Left kidney (tissue), 1 donor: ENCODE measurements at regions not wholly inside any gene's neighbourhood (a gene's known extent, or its start where the extent isn't known, plus 50 kb on each side); places are given as distances from the start of the nearest gene placed in this dataset.

ENCODE experiments used
- DNase-seq: peaks from one replicate; pipeline ENCODE4 v3.0.0-alpha.2; 2013

DNA sequence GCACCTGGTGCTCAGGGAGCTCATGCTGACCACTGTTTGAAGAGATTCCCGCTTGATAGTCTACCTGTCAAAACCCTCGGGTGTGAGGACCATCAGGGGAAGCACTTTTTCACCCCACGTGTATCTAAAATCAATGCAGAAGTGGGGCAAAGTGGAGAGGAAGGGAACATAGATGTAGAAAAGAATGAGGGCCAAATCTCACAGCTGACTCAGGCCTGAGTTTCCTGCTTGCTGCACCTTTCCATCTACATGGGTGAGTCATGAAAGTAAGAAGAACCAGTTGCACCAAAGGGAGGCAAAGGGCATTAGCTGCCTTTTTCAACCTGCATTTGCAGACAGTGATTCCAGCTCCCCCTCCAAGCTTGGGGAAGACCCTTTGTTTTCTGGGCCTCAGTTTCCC is 100.2 kb upstream of the MYCN start:
- no peak for DNase-seq

DNA sequence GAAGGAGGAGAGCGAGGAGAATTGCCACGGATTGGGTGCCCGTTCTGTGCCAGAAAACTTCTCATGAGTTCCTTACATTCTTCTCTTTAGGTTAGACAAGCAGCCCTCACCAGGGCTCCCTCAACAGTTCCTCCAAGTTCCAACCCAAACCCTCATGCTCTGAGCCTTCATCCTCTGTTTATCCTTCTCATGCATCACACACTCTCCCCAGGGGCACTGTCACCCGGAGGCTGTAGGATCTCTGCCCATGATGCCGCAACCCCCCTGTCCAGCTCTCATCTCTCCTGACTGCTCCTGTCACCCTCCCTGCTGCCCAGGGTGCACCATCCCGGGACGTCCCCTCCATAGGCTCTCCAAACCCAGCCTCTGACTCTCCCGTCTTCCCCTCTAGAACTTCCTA is 99.4 kb upstream of the MYCN start:
- DNase-seq: no peak

- DNase-seq: no peak
Observed at GRCh38 chr2:15841776-15842560, 98.4 kb upstream of the MYCN start.

- DNase-seq: no peak
Observed at GRCh38 chr2:15842758-15843666, 97.3 kb upstream of the MYCN start.

GRCh38 chr2:15844211-15844801 is 96.0 kb upstream of the MYCN start:
- no peak for DNase-seq

- DNase-seq: no peak
Observed at GRCh38 chr2:15845294-15845693, 95.1 kb upstream of the MYCN start.

DNA sequence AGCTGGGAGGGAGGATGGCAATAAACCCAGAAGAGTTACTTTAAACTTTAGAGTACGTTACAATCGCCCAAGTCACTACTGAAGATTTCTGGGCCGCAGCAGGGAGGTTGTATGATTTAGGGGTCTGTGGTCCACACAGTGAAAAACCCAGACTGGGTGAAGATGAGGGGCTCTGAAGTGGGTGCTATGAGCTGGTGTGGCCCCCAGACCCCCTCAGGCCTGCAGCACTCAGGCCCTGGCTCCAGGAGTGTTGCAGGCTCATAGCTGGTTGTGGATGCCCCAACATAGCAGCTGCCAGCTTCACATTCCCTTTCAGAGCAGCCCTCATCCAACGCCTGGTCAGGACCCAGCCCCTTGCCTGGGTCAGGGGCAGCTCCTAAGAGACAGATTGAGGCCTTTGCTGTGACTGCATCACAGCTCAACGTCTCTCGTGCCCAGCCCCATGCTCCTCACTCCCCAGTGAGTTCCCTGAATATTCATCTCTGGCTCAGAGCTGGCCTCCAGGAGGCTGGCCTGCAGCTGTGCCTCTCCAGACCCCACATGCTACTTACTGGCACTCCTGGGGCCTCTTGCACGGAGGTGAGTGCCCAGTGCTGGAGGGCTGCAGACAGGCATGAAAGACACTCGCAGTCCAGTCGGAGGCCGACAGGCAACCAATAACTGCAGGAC is 94.5 kb upstream of the MYCN start:
- no peak for DNase-seq

DNA sequence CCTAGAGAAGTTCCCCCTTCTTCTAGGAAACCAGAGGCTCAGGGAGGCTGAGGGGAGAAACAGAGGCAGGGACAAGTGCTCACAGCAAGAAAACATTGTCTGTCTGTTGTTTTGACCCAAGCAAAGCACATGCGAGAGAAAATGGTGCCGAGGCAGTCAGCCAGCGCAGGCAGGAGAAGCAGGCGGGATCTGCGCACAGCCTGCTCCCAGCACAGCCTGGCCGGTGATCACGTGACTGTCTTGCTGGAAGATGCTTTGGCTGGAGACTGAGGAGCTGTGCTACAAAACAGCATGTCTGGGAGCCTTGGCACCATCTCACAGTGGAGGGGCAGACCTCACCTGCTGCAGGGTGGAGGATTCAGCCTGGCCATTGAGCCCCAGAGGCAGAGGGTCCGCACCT is 93.7 kb upstream of the MYCN start:
- DNase-seq: no peak

DNA sequence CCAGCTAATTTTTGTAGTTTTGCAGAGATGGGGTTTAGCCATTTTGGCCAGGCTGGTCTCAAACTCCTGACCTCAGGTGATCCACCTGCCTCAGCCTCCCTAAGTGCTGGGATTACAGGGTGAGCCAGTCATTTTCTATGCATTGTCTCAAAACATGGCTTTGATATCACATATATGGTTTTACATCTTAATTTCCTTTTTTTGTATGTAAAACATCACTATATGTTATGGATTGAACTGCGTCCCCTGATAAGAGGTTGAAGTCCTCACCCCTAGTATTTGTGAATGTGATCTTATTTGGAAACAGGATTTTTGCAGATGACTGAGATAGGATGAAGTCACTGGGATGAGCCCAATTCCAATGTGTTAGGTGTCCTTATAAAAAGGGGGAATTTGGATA is 89.8 kb upstream of the MYCN start:
- DNase-seq: no peak

GRCh38 chr2:15851076-15851693 is 89.2 kb upstream of the MYCN start:
- DNase-seq: no peak

DNA sequence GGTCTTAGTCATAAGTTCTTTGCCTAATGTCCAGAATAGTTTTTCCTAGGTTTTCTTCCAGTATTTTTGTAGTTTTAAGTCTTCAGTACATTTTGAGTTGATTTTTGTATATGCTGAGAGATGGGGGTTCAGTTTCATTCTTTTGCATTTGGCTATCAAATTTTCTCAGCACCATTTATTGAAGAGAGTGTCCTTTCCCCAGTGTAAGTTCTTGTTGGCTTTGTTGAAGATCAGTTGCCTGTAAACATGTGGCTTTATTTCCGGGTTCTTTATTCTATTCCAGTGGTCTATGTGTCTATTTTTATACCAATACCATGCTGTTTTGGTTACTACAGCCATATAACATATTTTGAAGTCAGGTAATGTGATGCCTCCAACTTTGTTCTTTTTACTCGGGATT is 87.5 kb upstream of the MYCN start:
- DNase-seq: no peak

DNA sequence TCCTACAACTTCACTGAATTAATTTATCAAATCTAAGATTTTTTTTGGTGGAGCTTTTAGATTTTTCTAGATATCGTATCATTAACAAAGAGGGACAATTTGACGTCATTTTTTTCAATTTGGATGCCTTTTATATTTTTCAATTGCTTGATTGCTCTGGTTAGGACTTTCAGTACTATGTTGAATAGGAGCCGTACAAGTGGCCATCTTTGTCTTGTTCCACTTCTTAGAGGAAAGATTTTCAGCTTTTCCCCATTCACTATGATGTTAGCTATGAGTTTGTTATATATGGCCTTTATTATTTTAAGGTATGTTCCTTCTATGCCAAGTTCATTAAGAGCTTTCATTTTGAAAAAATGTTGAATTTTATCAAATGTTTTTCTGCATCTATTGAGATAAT is 86.4 kb upstream of the MYCN start:
- DNase-seq: no peak

GRCh38 chr2:15855766-15856260 is 84.5 kb upstream of the MYCN start:
- DNase-seq: no peak

DNA sequence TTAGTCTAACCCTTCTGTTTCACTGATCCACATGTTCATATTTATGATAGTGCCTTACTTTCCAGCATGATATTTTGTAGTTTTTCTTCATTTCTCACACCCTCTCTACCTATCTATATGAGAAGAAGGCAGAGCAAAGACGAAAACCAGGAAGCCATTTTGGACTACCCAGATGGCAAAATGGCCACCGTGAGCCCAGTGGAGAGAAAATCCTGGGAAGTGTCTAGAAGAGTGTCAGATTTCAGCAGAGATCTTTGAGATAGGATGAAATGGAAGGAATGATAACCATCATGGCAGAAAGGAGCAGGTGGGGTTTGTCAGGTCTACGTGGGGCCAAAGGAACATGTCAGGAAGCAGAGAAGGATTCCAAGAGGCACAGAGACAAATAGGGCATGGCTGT is 84.0 kb upstream of the MYCN start:
- no peak for DNase-seq

- DNase-seq: no peak
Observed at GRCh38 chr2:15858466-15858865, 81.9 kb upstream of the MYCN start.

DNA sequence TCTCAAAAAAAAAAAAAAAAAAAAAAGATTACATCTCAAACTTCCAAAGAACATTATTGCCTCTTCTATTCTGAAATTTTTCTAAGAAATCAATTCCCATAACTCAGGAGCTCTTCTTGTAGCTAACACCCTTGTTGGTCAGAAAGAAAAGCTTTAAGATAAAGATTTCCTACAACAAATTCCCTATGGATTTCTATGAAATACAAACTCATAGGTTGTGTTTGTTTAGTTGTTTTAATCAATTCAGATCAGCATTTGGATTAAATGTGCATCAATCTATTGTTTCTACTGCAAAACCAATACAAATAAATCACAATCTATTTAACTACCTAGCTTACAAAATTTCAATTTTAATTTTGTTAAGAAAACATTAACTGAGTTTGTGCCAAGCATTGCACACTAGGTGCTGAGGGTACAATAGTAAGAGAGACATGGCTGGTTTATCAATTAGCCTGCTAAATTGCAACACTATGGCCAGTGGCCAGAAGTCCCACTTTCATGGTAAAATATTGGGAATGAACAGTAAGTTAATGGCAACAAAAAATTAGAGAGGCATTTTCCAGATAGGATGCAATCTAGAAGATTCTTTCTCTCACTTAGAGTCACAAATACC is 80.2 kb upstream of the MYCN start:
- DNase-seq: no peak

- no peak for DNase-seq
Observed at GRCh38 chr2:15860760-15861159, 79.6 kb upstream of the MYCN start.

DNA sequence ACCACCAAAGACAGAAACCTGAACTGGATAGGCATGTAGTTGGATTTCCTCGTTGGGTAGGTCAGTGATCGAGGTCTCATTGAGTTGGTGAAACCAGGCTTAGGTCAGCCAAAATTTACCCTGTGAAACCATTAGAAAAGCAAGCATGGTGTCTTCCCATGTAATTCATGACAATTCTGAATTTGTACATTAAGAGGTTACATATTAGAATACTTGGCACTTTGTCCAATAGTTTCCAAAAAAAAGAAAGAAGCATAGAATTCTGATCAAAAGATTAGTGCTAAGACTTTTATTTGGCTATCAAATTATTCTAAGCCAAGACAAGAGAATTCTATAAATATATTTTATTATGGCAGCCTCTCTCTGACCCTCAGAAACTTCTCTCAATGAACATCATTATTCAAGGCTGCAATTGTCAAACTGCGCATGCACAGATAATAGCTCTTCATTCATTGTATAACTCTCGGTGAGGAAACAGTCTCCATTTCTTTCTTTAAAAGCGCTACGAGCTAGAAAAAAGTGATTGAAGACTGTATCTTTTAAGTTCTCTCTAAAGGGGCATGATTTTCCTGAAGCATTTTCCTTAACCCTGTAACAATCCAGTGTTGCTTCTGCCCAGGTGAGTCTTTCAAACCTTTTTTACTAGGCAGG is 79.1 kb upstream of the MYCN start:
- no peak for DNase-seq

GRCh38 chr2:15861898-15862297 is 78.5 kb upstream of the MYCN start:
- no peak for DNase-seq

DNA sequence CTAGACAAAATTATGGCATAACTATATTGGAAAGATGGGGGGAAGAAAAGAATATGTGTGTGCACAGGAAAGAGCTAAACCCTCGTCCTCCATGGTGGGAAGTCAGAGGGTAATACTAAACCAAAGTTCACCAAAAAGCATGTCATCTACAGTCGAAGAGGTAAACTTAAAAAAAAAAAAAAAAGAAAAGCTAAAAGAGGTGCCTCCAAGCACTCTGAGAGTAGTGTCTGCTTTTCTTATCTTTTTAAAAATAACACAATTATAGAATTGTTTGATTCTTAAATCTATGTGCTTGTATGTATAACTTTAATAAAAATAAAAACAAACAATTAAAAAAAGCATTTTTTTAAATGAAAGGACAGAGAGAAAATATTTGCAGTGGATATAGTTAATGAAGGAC is 77.3 kb upstream of the MYCN start:
- no peak for DNase-seq
